ENCODE measurements at regions not wholly inside any gene's neighbourhood (a gene's known extent, or its start where the extent isn't known, plus 50 kb on each side); places are given as distances from the start of the nearest gene placed in this dataset.

DNA sequence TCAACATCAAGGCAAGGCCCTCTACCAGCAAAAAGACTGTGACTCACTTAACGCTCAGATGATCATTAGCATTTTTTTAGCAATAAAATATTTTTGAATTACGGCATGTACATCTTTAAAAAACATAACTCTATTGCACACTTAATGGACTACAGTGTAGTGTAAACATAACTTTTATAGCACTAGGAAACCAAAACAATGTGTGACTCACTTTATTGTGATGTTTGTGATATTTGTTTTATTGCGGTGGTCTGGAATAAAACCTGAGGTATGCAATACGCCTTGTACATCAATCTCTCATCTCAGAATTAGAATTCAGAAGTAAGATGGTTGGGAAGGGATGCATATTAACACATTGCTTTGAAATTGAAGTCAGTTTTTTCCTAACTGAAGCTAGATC, 106.9 kb upstream of the PTCH1 start:
- Histone ChIP-seq H4K20me1 (ENCODE audit: control insufficient read depth, insufficient read depth, low read depth, low read length) (no peaks in the 10 kb centered on the region), H3K4me2 (ENCODE audit: low read length) (no peak overlapping the region), H3K9me3 (ENCODE audit: control insufficient read depth, insufficient read depth, low read length) (no peaks in the 10 kb centered on the region), H3K4me3 (ENCODE audit: low read length) (no peak overlapping the region), H3K4me1 (ENCODE audit: control insufficient read depth, low read length) (no peaks in the 10 kb centered on the region), H3K36me3 (ENCODE audit: control insufficient read depth, low read length) (no peaks in the 10 kb centered on the region), H3K9me2 (replicated peaks; ENCODE audit: control insufficient read depth, low read length) (no peaks in the 10 kb centered on the region), H3K27ac (ENCODE audit: low read depth, low read length) (no peak overlapping the region), H3F3A (ENCODE audit: control insufficient read depth, insufficient read depth) (no peaks in the 10 kb centered on the region), H3K79me2 (ENCODE audit: control insufficient read depth, low read length) (no peaks in the 10 kb centered on the region), H3K27me3 (ENCODE audit: control insufficient read depth, low read length) (no peaks in the 10 kb centered on the region)
- TF ChIP-seq EZH2phosphoT487 (IDR thresholded peaks at IDR 0.05; ENCODE audit: borderline replicate concordance, low read length) = no peak
- TF ChIP-seq, protein P1, sequence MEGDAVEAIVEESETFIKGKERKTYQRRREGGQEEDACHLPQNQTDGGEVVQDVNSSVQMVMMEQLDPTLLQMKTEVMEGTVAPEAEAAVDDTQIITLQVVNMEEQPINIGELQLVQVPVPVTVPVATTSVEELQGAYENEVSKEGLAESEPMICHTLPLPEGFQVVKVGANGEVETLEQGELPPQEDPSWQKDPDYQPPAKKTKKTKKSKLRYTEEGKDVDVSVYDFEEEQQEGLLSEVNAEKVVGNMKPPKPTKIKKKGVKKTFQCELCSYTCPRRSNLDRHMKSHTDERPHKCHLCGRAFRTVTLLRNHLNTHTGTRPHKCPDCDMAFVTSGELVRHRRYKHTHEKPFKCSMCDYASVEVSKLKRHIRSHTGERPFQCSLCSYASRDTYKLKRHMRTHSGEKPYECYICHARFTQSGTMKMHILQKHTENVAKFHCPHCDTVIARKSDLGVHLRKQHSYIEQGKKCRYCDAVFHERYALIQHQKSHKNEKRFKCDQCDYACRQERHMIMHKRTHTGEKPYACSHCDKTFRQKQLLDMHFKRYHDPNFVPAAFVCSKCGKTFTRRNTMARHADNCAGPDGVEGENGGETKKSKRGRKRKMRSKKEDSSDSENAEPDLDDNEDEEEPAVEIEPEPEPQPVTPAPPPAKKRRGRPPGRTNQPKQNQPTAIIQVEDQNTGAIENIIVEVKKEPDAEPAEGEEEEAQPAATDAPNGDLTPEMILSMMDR (IDR thresholded peaks at IDR 0.05; ENCODE audit: low read depth, low read length, poor library complexity, severe bottlenecking) = no peak

GRCh38 chr9:95620722-95621121, 104.0 kb upstream of the PTCH1 start:
- Histone ChIP-seq H3K27ac (ENCODE audit: low read depth, low read length) (no peak overlapping the region), H3K4me2 (ENCODE audit: low read length) (no peak overlapping the region), H3K4me1 (ENCODE audit: control insufficient read depth, low read length) (no peaks in the 10 kb centered on the region), H3K79me2 (ENCODE audit: control insufficient read depth, low read length) (no peaks in the 10 kb centered on the region), H3K9me2 (replicated peaks; ENCODE audit: control insufficient read depth, low read length) (no peaks in the 10 kb centered on the region), H3K4me3 (ENCODE audit: low read length) (no peak overlapping the region), H3K36me3 (ENCODE audit: control insufficient read depth, low read length) (no peaks in the 10 kb centered on the region), H3K9me3 (ENCODE audit: control insufficient read depth, insufficient read depth, low read length) (no peaks in the 10 kb centered on the region), H3K27me3 (ENCODE audit: control insufficient read depth, low read length) (no peaks in the 10 kb centered on the region), H3F3A (ENCODE audit: control insufficient read depth, insufficient read depth) (no peaks in the 10 kb centered on the region), H4K20me1 (ENCODE audit: control insufficient read depth, insufficient read depth, low read depth, low read length) (no peaks in the 10 kb centered on the region)
- TF ChIP-seq, protein P1 (IDR thresholded peaks at IDR 0.05; ENCODE audit: low read depth, low read length, poor library complexity, severe bottlenecking) = no peak
- no peak for TF ChIP-seq EZH2phosphoT487 (IDR thresholded peaks at IDR 0.05; ENCODE audit: borderline replicate concordance, low read length)

GRCh38 chr9:95620314-95620713, 103.5 kb upstream of the PTCH1 start:
- Histone ChIP-seq H3K4me2 (ENCODE audit: low read length) (no peak overlapping the region), H3K4me3 (ENCODE audit: low read length) (no peak overlapping the region)

More at GRCh38 chr9:95620314-95620713, 103.5 kb upstream of the PTCH1 start:
- Histone ChIP-seq H3K79me2 (ENCODE audit: control insufficient read depth, low read length) (no peaks in the 10 kb centered on the region), H4K20me1 (ENCODE audit: control insufficient read depth, insufficient read depth, low read depth, low read length) (no peaks in the 10 kb centered on the region), H3K36me3 (ENCODE audit: control insufficient read depth, low read length) (no peaks in the 10 kb centered on the region), H3F3A (ENCODE audit: control insufficient read depth, insufficient read depth) (no peaks in the 10 kb centered on the region), H3K27ac (ENCODE audit: low read depth, low read length) (no peak overlapping the region), H3K9me3 (ENCODE audit: control insufficient read depth, insufficient read depth, low read length) (no peaks in the 10 kb centered on the region), H3K4me1 (ENCODE audit: control insufficient read depth, low read length) (no peaks in the 10 kb centered on the region), H3K9me2 (replicated peaks; ENCODE audit: control insufficient read depth, low read length) (no peaks in the 10 kb centered on the region), H3K27me3 (ENCODE audit: control insufficient read depth, low read length) (no peaks in the 10 kb centered on the region)
- no peak for TF ChIP-seq EZH2phosphoT487 (IDR thresholded peaks at IDR 0.05; ENCODE audit: borderline replicate concordance, low read length)
- TF ChIP-seq, protein P1 (IDR thresholded peaks at IDR 0.05; ENCODE audit: low read depth, low read length, poor library complexity, severe bottlenecking) = no peak
